OCI-LY3 (cell line): ENCODE measurements at regions not wholly inside any gene's neighbourhood (a gene's known extent, or its start where the extent isn't known, plus 50 kb on each side); places are given as distances from the start of the nearest gene placed in this dataset.

Experiments used
- CTCF ChIP-seq: fragments of 200-600, 300-600 bp; sonication (generic); IDR thresholded peaks from 2 replicates; pipeline ENCODE4 v1.5.1; 2014; ENCODE audit warnings: antibody characterized with exemption, low read length, low read depth
- EZH2phosphoT487 ChIP-seq: fragments of 200-600 bp; shearing (Covaris generic); IDR thresholded peaks from 2 replicates; pipeline ENCODE4 v1.6.1; 2018; ENCODE audit warnings: antibody characterized with exemption, mixed run types, low read depth

- TF ChIP-seq CTCF, result no peak
- no peak for TF ChIP-seq EZH2phosphoT487
Observed at GRCh38 chr2:57776916-57777315, 269.7 kb upstream of the VRK2 start.
